H1 (cell line): ENCODE measurements at regions not wholly inside any gene's neighbourhood (a gene's known extent, or its start where the extent isn't known, plus 50 kb on each side); places are given as distances from the start of the nearest gene placed in this dataset.

Experiments used
- CTCF ChIA-PET: fragments of 300-600 bp; sonication (Branson Sonifier 250); formaldehyde crosslinking; loops from one replicate; lab custom pipeline; 2021; ENCODE audit not compliant: partially characterized antibody; lab: Charles Lee
- POLR2A ChIA-PET: fragments of 300-600 bp; sonication (Branson Sonifier 250); formaldehyde crosslinking; loops from one replicate; lab custom pipeline; 2021; ENCODE audit warnings: inconsistent platforms; ENCODE audit not compliant: partially characterized antibody; lab: Charles Lee
- DNase-seq, 2 experiments: peaks; one replicate each; pipeline versions ENCODE4 v3.0.0 to v3.0.0-alpha.2; 2010 to 2022; ENCODE audit warnings: low spot score in 2 of 2, low read depth in 1 of 2, mixed read lengths in 1 of 2
- FAIRE-seq: peaks from 2 replicates; lab custom pipeline; 2011; peaks lifted over from hg19 to GRCh38; lab: Jason Lieb, UNC
- H2AFZ ChIP-seq: 2 replicates; pipeline ENCODE4 v1.8.1; 2012; ENCODE audit warnings: low read length, inconsistent platforms
- H2AK5ac ChIP-seq: 2 replicates; pipeline ENCODE4 v1.6.1; 2013; ENCODE audit warnings: low read depth, low read length
- H2BK120ac ChIP-seq: replicated peaks from 2 replicates; pipeline ENCODE3; 2013; ENCODE audit warnings: low read depth, low read length, inconsistent platforms
- H2BK12ac ChIP-seq: 2 replicates; pipeline ENCODE4 v1.6.1; 2013; ENCODE audit warnings: low read depth, low read length
- H2BK15ac ChIP-seq: 2 replicates; pipeline ENCODE4 v1.6.1; 2013; ENCODE audit warnings: low read length
- H2BK20ac ChIP-seq: 2 replicates; pipeline ENCODE4 v1.6.1; 2013; ENCODE audit warnings: low read length
- H2BK5ac ChIP-seq: 2 replicates; pipeline ENCODE4 v1.6.1; 2013; ENCODE audit warnings: low read depth, low read length
- H3K14ac ChIP-seq: 2 replicates; pipeline ENCODE4 v1.6.1; 2013; ENCODE audit warnings: inconsistent platforms; ENCODE audit not compliant: insufficient read length
- H3K18ac ChIP-seq: 2 replicates; pipeline ENCODE4 v1.6.1; 2013; ENCODE audit warnings: low read length; ENCODE audit errors: extremely low read depth
- H3K23ac ChIP-seq: 2 replicates; pipeline ENCODE4 v1.6.1; 2013; ENCODE audit warnings: inconsistent platforms; ENCODE audit not compliant: insufficient read length
- H3K23me2 ChIP-seq: 2 replicates; pipeline ENCODE4 v1.6.1; 2013; ENCODE audit warnings: low read depth, low read length
- H3K27ac ChIP-seq: 2 replicates; pipeline ENCODE4 v1.6.1; 2011; ENCODE audit warnings: low read depth, low read length, inconsistent platforms
- H3K27me3 ChIP-seq, 4 experiments: replicated peaks in 1 of 4; 1 replicate in 1 of 4; 2 replicates in 3 of 4; pipeline versions ENCODE4 v1.6.1 to v1.8.1; 2011 to 2013; ENCODE audit warnings: low read length in 3 of 4, mild to moderate bottlenecking in 3 of 4, inconsistent platforms in 2 of 4, mixed read lengths in 2 of 4, moderate library complexity in 1 of 4; ENCODE audit not compliant: control insufficient read depth in 3 of 4, insufficient read depth in 3 of 4; ENCODE audit errors: extremely low read depth in 1 of 4
- H3K36me3 ChIP-seq, 4 experiments: 2 replicates each; pipeline versions ENCODE4 v1.6.1 to v1.8.1; 2011 to 2013; ENCODE audit warnings: mild to moderate bottlenecking in 4 of 4, low read length in 3 of 4, moderate library complexity in 2 of 4, control low read depth in 1 of 4, inconsistent platforms in 1 of 4; ENCODE audit not compliant: insufficient read depth in 4 of 4, control insufficient read depth in 2 of 4
- H3K4ac ChIP-seq: replicated peaks from 2 replicates; pipeline ENCODE3; 2013; ENCODE audit warnings: low read length, low read depth, mixed read lengths, inconsistent platforms; ENCODE audit not compliant: insufficient read length
- H3K4me1 ChIP-seq, 4 experiments: replicated peaks in 1 of 4; 1 replicate in 1 of 4; 2 replicates in 3 of 4; pipeline versions ENCODE4 v1.6.1 to v1.8.1; 2011 to 2013; ENCODE audit warnings: low read length in 3 of 4, inconsistent platforms in 2 of 4, mixed read lengths in 1 of 4; ENCODE audit not compliant: insufficient read depth in 4 of 4, control insufficient read depth in 3 of 4
- H3K4me2 ChIP-seq, 2 experiments: 2 replicates each; pipeline versions ENCODE4 v1.6.1 to v1.8.1; 2011 to 2013; ENCODE audit warnings: low read depth in 2 of 2, low read length in 2 of 2, control low read depth in 1 of 2, inconsistent platforms in 1 of 2, mild to moderate bottlenecking in 1 of 2; ENCODE audit not compliant: insufficient read depth in 1 of 2
- H3K4me3 ChIP-seq, 4 experiments: fragments of 200-600, 300-600 bp in 1 of 4; sonication (generic), shearing (Covaris generic), sonication (Bioruptor Twin) in 1 of 4; 2 replicates each; pipeline versions ENCODE4 v1.5.1 to v1.8.1; 2011 to 2016; ENCODE audit warnings: low read length in 4 of 4, low read depth in 3 of 4, control low read depth in 2 of 4, inconsistent platforms in 2 of 4, mild to moderate bottlenecking in 2 of 4, mixed read lengths in 1 of 4, moderate library complexity in 1 of 4; ENCODE audit not compliant: insufficient read depth in 2 of 4; ENCODE audit errors: extremely low read depth in 1 of 4
- H3K56ac ChIP-seq: replicated peaks from 2 replicates; pipeline ENCODE3; 2013; ENCODE audit warnings: low read depth, mild to moderate bottlenecking, mixed read lengths, low read length, inconsistent platforms; ENCODE audit not compliant: insufficient read length
- H3K79me1 ChIP-seq: 2 replicates; pipeline ENCODE4 v1.6.1; 2013; ENCODE audit warnings: low read depth, low read length, control low read depth
- H3K79me2 ChIP-seq, 2 experiments: 2 replicates each; pipeline versions ENCODE4 v1.6.1 to v1.8.1; 2012 to 2013; ENCODE audit warnings: low read length in 2 of 2, mild to moderate bottlenecking in 2 of 2, inconsistent platforms in 1 of 2; ENCODE audit not compliant: insufficient read depth in 2 of 2, control insufficient read depth in 1 of 2
- H3K9ac ChIP-seq, 4 experiments: replicated peaks in 1 of 4; 1 replicate in 1 of 4; 2 replicates in 3 of 4; pipeline versions ENCODE4 v1.6.1 to v1.8.1; 2011 to 2013; ENCODE audit warnings: low read depth in 3 of 4, low read length in 3 of 4, control low read depth in 2 of 4, mild to moderate bottlenecking in 2 of 4, moderate library complexity in 2 of 4, inconsistent platforms in 1 of 4; ENCODE audit errors: extremely low read depth in 1 of 4
- H3K9me3 ChIP-seq, 2 experiments: 2 replicates each; pipeline versions ENCODE4 v1.6.1 to v1.8.1; 2012 to 2013; ENCODE audit warnings: mild to moderate bottlenecking in 2 of 2, moderate library complexity in 2 of 2, control low read depth in 1 of 2, inconsistent platforms in 1 of 2, low read depth in 1 of 2, low read length in 1 of 2, mixed read lengths in 1 of 2; ENCODE audit not compliant: insufficient read depth in 2 of 2
- H4K20me1 ChIP-seq, 2 experiments: replicated peaks in 1 of 2; 2 replicates each; pipeline versions ENCODE3 to v1.8.1; 2011 to 2013; ENCODE audit warnings: inconsistent platforms in 2 of 2, low read length in 2 of 2, mild to moderate bottlenecking in 1 of 2; ENCODE audit not compliant: insufficient read depth in 2 of 2, control insufficient read depth in 1 of 2
- H4K5ac ChIP-seq: 2 replicates; pipeline ENCODE4 v1.6.1; 2013; ENCODE audit warnings: low read length, low read depth, mixed read lengths, inconsistent platforms; ENCODE audit not compliant: insufficient read length
- H4K8ac ChIP-seq: 2 replicates; pipeline ENCODE4 v1.8.0; 2013; ENCODE audit warnings: mild to moderate bottlenecking, moderate library complexity, low read length, inconsistent platforms; ENCODE audit not compliant: insufficient read depth; ENCODE audit errors: extremely low read depth
- H4K91ac ChIP-seq: replicated peaks from 2 replicates; pipeline ENCODE3; 2013; ENCODE audit warnings: low read length, mixed read lengths, inconsistent platforms; ENCODE audit not compliant: insufficient read length
- CBX8 ChIP-seq: fragments of 300-800, 300-1000 bp; sonication (generic); IDR thresholded peaks from 2 replicates; pipeline ENCODE4 v1.7.1; 2016; ENCODE audit warnings: low read depth, low read length, borderline replicate concordance
- CEBPB ChIP-seq: IDR thresholded peaks from 2 replicates; pipeline ENCODE4 v1.6.1; 2012; ENCODE audit warnings: low read depth, low read length
- EGR1 ChIP-seq: IDR thresholded peaks from 2 replicates; pipeline ENCODE4 v1.6.1; 2011; ENCODE audit warnings: low read depth, low read length, borderline replicate concordance
- JUN ChIP-seq: IDR thresholded peaks from 2 replicates; pipeline ENCODE4 v1.6.1; 2011; ENCODE audit warnings: low read depth, mild to moderate bottlenecking, improper control_type of control experiment, low read length
- JUND ChIP-seq: IDR thresholded peaks from 2 replicates; pipeline ENCODE4 v1.6.1; 2011; ENCODE audit warnings: mild to moderate bottlenecking, improper control_type of control experiment, low read length
- KDM4A ChIP-seq: IDR thresholded peaks from one replicate; pipeline ENCODE4 v1.7.1; 2012; ENCODE audit warnings: low read depth, mild to moderate bottlenecking, moderate library complexity, low read length, inconsistent platforms; ENCODE audit not compliant: severe bottlenecking
- PHF8 ChIP-seq: fragments of 200-600 bp; sonication (generic); conservative IDR thresholded peaks from 2 replicates; pipeline ENCODE4 v1.7.1; 2012; ENCODE audit warnings: low read depth, mild to moderate bottlenecking, inconsistent platforms, low read length, moderate library complexity
- SRF ChIP-seq: IDR thresholded peaks from 2 replicates; pipeline ENCODE4 v1.6.1; 2011; ENCODE audit warnings: mild to moderate bottlenecking, low read depth, low read length, moderate library complexity
- TAF1 ChIP-seq: IDR thresholded peaks from 2 replicates; pipeline ENCODE4 v1.6.1; 2011; ENCODE audit warnings: mild to moderate bottlenecking, low read depth, low read length
- YY1 ChIP-seq: IDR thresholded peaks from 2 replicates; pipeline ENCODE4 v1.6.1; 2011; ENCODE audit warnings: low read depth, mild to moderate bottlenecking, low read length
- WGBS, 2 experiments: shearing (Covaris generic) in 1 of 2; methylation state at CpG; one replicate each; pipeline versions ENCODE4 v1.1.6 to v1.1.7; 2013 to 2015; ENCODE audit warnings: low lambda C conversion rate in 2 of 2, mixed read lengths in 2 of 2, inconsistent platforms in 1 of 2, low coverage in 1 of 2, missing lambda C conversion rate in 1 of 2; ENCODE audit not compliant: insufficient replicate concordance in 2 of 2, insufficient coverage in 1 of 2, insufficient read length in 1 of 2; ENCODE audit errors: extremely low coverage in 1 of 2, missing lambda C conversion rate in 1 of 2; 5-methylcytosine and 5-hydroxymethylcytosine counted together

GRCh38 chr7:348480-348844 lies 58.5 kb downstream of the FOXL3 start:
- CTCF ChIA-PET = interaction anchor here (1.1 kb wide), 1 partner anchor 15 kb away, joined by 4 read pairs; no protein-coding TSS in a partner anchor

More at GRCh38 chr7:348480-348844, 58.5 kb downstream of the FOXL3 start:
- no peak for DNase-seq
- peaks cover 11% of the 10 kb centered on the region; the same call in 1 of the 2 replicates for H3K23me2 ChIP-seq
- H3K36me3 ChIP-seq = no peaks in the 10 kb centered on the region
- no peak overlapping the region for H4K91ac ChIP-seq
- no peaks in the 10 kb centered on the region for H3K79me1 ChIP-seq
- no peak overlapping the region for H2BK15ac ChIP-seq
- no peak overlapping the region for H3K4ac ChIP-seq
- H3K27me3 ChIP-seq = no peaks in the 10 kb centered on the region
- no peak overlapping the region for H2BK20ac ChIP-seq
- H3K79me2 ChIP-seq = no peaks in the 10 kb centered on the region
- no peak overlapping the region for H3K4me2 ChIP-seq
- no peak overlapping the region for H3K4me3 ChIP-seq
- H4K5ac ChIP-seq = no peak overlapping the region
- H4K8ac ChIP-seq = no peak overlapping the region
- no peak overlapping the region for H3K23ac ChIP-seq
- no peak overlapping the region for H2BK5ac ChIP-seq
- H3K56ac ChIP-seq = no peak overlapping the region
- no peaks in the 10 kb centered on the region for H4K20me1 ChIP-seq
- no peak overlapping the region for H3K18ac ChIP-seq
- POLR2A ChIA-PET = no interaction called here
- no peak overlapping the region for H3K9ac ChIP-seq
- no peak overlapping the region for H2AK5ac ChIP-seq
- H3K4me1 ChIP-seq = no peaks in the 10 kb centered on the region; a peak in 3 of 7 replicates
- FAIRE-seq = no peak
- H2BK12ac ChIP-seq = no peak overlapping the region
- no peak for TF ChIP-seq TAF1
- no peak for TF ChIP-seq CBX8
- no peak for TF ChIP-seq YY1
- TF ChIP-seq PHF8 = no peak
- TF ChIP-seq CEBPB = no peak
- TF ChIP-seq JUN = no peak
- no peak for TF ChIP-seq SRF
- TF ChIP-seq KDM4A = no peak
- no peak for TF ChIP-seq JUND
- TF ChIP-seq EGR1 = no peak
- no peak overlapping the region for H2AFZ ChIP-seq
- H3K27ac ChIP-seq = no peak overlapping the region
- H3K9me3 ChIP-seq = no peaks in the 10 kb centered on the region; a peak in 1 of 4 replicates
- no peak overlapping the region for H2BK120ac ChIP-seq
- H3K14ac ChIP-seq = no peak overlapping the region
- WGBS, 2 experiments = 88% methylated on average over 11 of the region's 11 CpGs; no CpG with 5 or more reads in 1 of the 2 experiments
